HL-60 (cell line): ENCODE measurements at regions not wholly inside any gene's neighbourhood (a gene's known extent, or its start where the extent isn't known, plus 50 kb on each side); places are given as distances from the start of the nearest gene placed in this dataset.

Source experiments
- CTCF ChIP-seq: IDR thresholded peaks from one replicate; pipeline ENCODE4 v1.5.1; 2011; ENCODE audit warnings: low read length, control low read depth, inconsistent platforms; ENCODE audit not compliant: insufficient read depth
- GABPA ChIP-seq: IDR thresholded peaks from 2 replicates; pipeline ENCODE4 v1.6.1; 2012; ENCODE audit warnings: low read depth

DNA sequence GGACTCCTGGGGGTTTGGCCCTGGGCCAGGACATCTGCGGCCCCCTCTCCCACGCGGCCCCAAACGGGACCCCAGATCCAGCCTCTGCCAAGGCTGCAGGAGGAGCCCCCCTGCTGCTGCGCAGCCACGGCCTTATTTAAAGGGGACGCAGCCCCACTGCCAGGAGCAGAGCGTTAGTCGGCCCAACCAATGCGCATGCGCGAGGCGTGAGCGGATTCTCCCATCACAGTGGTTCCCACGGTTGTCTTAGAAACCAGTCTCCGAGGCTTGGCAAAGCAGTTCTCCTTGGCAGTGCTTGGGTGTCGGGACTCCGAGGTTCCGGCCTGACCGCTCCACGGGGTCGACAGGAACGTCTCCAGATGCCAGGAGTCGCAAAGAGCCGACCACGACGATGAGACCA, 288.3 kb upstream of the ZNF337 start:
- TF ChIP-seq GABPA (no peak), CTCF (no peak)
